RWPE1 (cell line): ENCODE measurements at regions not wholly inside any gene's neighbourhood (a gene's known extent, or its start where the extent isn't known, plus 50 kb on each side); places are given as distances from the start of the nearest gene placed in this dataset.

Source experiments
- CTCF ChIA-PET: fragments of 350-600 bp; sonication (Branson Sonifier 250); formaldehyde crosslinking; extraction: SDS; loops from one replicate; lab custom pipeline; 2021; lab: Yijun Ruan, JAX
- POLR2A ChIA-PET: fragments of 400-600 bp; formaldehyde crosslinking; extraction: SDS; loops from one replicate; lab custom pipeline; 2020; ENCODE audit warnings: antibody characterized with exemption; ENCODE audit not compliant: low non-redundant PET; lab: Yijun Ruan, JAX
- DNase-seq: peaks from one replicate; pipeline ENCODE4 v3.0.0; 2012; ENCODE audit warnings: low spot score
- H3K27ac ChIP-seq: fragments of 450-650 bp; 2 replicates; pipeline ENCODE4 v1.5.1; 2017
- TF ChIP-seq, protein P1 (sequence below): fragments of 450-650 bp; conservative IDR thresholded peaks from 2 replicates; pipeline ENCODE4 v1.5.1; 2017; ENCODE audit warnings: low read depth, mild to moderate bottlenecking

DNA sequence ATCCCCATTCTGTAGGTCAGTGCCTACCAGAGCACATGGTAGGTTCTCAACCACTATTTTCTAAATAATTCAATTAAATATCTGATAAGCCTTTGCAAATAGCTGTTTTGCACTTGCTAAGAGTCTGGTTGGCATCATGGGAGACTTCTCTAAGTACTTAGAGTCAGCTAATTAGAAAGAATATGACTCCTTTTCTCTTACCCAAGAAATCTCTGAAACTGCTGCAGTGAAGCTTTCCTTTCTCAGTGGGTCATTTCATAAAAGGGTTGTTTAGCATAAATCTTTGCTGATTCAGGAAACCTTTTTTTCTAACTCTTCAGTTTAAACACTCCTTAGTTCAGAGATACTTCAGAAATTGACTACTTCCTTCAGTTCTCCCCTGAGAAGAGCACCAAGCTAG lies 438.9 kb downstream of the ADRA2A start:
- ChIA-PET POLR2A (no interaction called here), CTCF (interaction anchor here (0.5 kb wide), 1 partner anchor 33 kb away, joined by 3 read pairs; no protein-coding TSS in a partner anchor)
- DNase-seq: no peak
- TF ChIP-seq, protein P1, sequence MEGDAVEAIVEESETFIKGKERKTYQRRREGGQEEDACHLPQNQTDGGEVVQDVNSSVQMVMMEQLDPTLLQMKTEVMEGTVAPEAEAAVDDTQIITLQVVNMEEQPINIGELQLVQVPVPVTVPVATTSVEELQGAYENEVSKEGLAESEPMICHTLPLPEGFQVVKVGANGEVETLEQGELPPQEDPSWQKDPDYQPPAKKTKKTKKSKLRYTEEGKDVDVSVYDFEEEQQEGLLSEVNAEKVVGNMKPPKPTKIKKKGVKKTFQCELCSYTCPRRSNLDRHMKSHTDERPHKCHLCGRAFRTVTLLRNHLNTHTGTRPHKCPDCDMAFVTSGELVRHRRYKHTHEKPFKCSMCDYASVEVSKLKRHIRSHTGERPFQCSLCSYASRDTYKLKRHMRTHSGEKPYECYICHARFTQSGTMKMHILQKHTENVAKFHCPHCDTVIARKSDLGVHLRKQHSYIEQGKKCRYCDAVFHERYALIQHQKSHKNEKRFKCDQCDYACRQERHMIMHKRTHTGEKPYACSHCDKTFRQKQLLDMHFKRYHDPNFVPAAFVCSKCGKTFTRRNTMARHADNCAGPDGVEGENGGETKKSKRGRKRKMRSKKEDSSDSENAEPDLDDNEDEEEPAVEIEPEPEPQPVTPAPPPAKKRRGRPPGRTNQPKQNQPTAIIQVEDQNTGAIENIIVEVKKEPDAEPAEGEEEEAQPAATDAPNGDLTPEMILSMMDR: no peak
- H3K27ac ChIP-seq: no peak overlapping the region

- POLR2A ChIA-PET: no interaction called here
- H3K27ac ChIP-seq: no peak overlapping the region
- CTCF ChIA-PET: no interaction called here
- TF ChIP-seq, protein P1: no peak
- DNase-seq: no peak
These were observed 439.3 kb downstream of the ADRA2A start for GRCh38 chr10:111516144-111516543.

- TF ChIP-seq, protein P1: no peak
- CTCF ChIA-PET: no interaction called here
- no peak overlapping the region for H3K27ac ChIP-seq
- POLR2A ChIA-PET: no interaction called here
- DNase-seq: no peak
These were observed 445.3 kb downstream of the ADRA2A start for GRCh38 chr10:111522141-111522540.

DNA sequence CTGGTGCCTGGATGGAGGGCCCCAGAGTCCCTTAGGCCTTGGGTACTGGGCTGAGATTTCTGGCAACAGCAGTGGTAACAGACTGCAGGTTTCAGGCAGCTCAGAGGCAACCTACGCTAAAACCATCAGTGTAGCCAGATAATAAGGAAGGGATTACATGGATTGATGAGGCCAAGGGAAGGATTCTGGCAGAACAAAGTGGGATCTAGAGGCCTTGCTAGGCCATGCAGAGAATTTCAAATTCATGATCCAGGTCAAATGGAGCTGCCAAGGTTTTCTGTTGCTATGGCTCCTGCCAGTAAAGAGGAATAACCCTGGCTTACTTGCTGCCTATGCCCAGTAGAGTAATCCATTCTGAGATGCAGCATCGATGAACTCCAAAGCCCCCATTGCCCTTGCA lies 445.7 kb downstream of the ADRA2A start:
- no peak for DNase-seq
- TF ChIP-seq, protein P1: no peak
- H3K27ac ChIP-seq: no peak overlapping the region
- ChIA-PET POLR2A (no interaction called here), CTCF (no interaction called here)

DNA sequence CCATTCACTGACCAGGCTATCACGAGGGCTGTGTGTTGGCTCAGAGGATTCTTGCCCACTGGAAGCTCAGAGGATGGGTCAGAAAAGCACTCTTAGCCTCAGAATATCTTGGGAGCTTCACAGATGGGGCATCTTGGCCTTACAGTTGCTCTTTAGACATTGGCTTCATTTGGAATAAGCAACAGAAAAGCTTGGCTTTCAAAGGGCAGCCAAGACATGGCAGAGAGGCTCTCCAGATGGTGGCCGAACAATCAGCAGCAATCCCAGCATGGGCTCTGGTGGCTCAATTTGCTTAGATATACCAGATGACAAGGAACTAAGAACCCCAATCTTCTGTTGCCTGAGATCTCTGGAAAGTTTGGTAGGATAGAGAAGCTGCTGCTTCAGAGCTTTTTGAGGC lies 446.2 kb downstream of the ADRA2A start:
- CTCF ChIA-PET: no interaction called here
- TF ChIP-seq, protein P1: no peak
- POLR2A ChIA-PET: no interaction called here
- DNase-seq: no peak
- H3K27ac ChIP-seq: no peak overlapping the region

DNA sequence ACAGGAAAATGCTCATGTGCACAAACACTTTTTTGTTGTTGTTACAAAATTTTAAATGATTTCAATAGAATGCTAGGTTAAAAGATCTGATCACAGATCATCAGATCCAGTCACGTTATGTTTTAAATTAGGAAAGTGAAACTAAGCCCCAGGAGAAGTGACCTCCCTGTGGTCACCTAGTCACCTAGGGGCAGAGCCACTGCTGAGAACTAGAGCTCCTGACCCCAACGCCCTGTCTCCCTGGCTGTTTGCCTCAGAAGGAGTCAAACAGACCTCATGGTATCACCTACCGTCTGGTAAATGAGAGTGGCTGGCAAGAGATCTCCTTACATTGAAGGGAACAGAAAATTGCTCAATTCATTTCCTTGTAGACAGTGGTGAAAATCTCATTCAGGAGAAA lies 447.3 kb downstream of the ADRA2A start:
- POLR2A ChIA-PET: no interaction called here
- H3K27ac ChIP-seq: no peak overlapping the region
- CTCF ChIA-PET: interaction anchor here (1.2 kb wide), 1 partner anchor 15 kb away, joined by 6 read pairs; no protein-coding TSS in a partner anchor
- TF ChIP-seq, protein P1: no peak
- DNase-seq: no peak
